Neural cell (in vitro differentiated cells): ENCODE measurements at regions not wholly inside any gene's neighbourhood (a gene's known extent, or its start where the extent isn't known, plus 50 kb on each side); places are given as distances from the start of the nearest gene placed in this dataset.

ENCODE experiments used
- H2AFZ ChIP-seq: fragments of 200-600, 300-800 bp; sonication (generic), shearing (Covaris generic); 2 replicates; pipeline ENCODE4 v1.6.0; 2014; ENCODE audit warnings: low read depth, mild to moderate bottlenecking, antibody characterized with exemption, low read length, moderate library complexity
- H3F3A ChIP-seq: fragments of 200-600 bp; shearing (Covaris generic); 2 replicates; pipeline ENCODE4 v1.6.1; 2016; ENCODE audit warnings: mild to moderate bottlenecking, moderate library complexity, mixed read lengths, antibody characterized with exemption, low read length; ENCODE audit not compliant: insufficient read depth, poor library complexity, severe bottlenecking
- H3K27ac ChIP-seq: fragments of 200-600, 300-800 bp; sonication (generic), shearing (Covaris generic); 2 replicates; pipeline ENCODE4 v1.5.1; 2014; ENCODE audit warnings: mild to moderate bottlenecking, low read length, moderate library complexity
- H3K27me3 ChIP-seq: fragments of 300-800, 200-600 bp; sonication (generic), shearing (Covaris generic); 2 replicates; pipeline ENCODE4 v1.6.0; 2014; ENCODE audit warnings: mild to moderate bottlenecking, low read depth, low read length, moderate library complexity; ENCODE audit not compliant: insufficient read depth
- H3K36me3 ChIP-seq: fragments of 300-800, 200-600 bp; sonication (generic), shearing (Covaris generic); 2 replicates; pipeline ENCODE4 v1.5.1; 2014; ENCODE audit warnings: mild to moderate bottlenecking, antibody characterized with exemption, low read length, moderate library complexity; ENCODE audit not compliant: insufficient read depth
- H3K4me2 ChIP-seq: fragments of 300-800, 200-600 bp; sonication (generic), shearing (Covaris generic); 2 replicates; pipeline ENCODE4 v1.6.0; 2014; ENCODE audit warnings: mild to moderate bottlenecking, low read length
- H3K4me3 ChIP-seq: fragments of 300-800, 200-600 bp; sonication (generic), shearing (Covaris generic); 2 replicates; pipeline ENCODE4 v1.5.1; 2014; ENCODE audit warnings: mild to moderate bottlenecking, low read length, moderate library complexity
- H3K79me2 ChIP-seq: fragments of 200-600 bp; shearing (Covaris generic); replicated peaks from 2 replicates; pipeline ENCODE4 v1.6.0; 2014; ENCODE audit warnings: mild to moderate bottlenecking, low read length, moderate library complexity; ENCODE audit not compliant: insufficient read depth
- H3K9ac ChIP-seq: fragments of 300-800, 200-600 bp; sonication (generic), shearing (Covaris generic); 2 replicates; pipeline ENCODE4 v1.6.1; 2016; ENCODE audit warnings: mild to moderate bottlenecking, low read length, mixed read lengths
- H3K9me2 ChIP-seq: fragments of 200-600 bp; shearing (Covaris generic); 2 replicates; pipeline ENCODE4 v1.6.1; 2016; ENCODE audit warnings: mild to moderate bottlenecking, low read length, mixed read lengths; ENCODE audit not compliant: insufficient read depth
- H3K9me3 ChIP-seq: fragments of 200-600, 300-800 bp; sonication (generic), shearing (Covaris generic); 2 replicates; pipeline ENCODE4 v1.6.1; 2016; ENCODE audit warnings: mild to moderate bottlenecking, mixed run types, low read length, moderate library complexity, mixed read lengths
- H4K20me1 ChIP-seq: fragments of 200-600 bp; shearing (Covaris generic); 2 replicates; pipeline ENCODE4 v1.6.1; 2016; ENCODE audit warnings: mild to moderate bottlenecking, mixed run types; ENCODE audit not compliant: insufficient read depth
- CTCF ChIP-seq: fragments of 450-650 bp; IDR thresholded peaks from 2 replicates; pipeline ENCODE4 v1.5.1; 2014; ENCODE audit warnings: antibody characterized with exemption, mild to moderate bottlenecking, moderate library complexity; ENCODE audit not compliant: poor library complexity, severe bottlenecking
- EP300 ChIP-seq: fragments of 450-650 bp; conservative IDR thresholded peaks from 2 replicates; pipeline ENCODE4 v1.6.1; 2014; ENCODE audit warnings: antibody characterized with exemption, mild to moderate bottlenecking, moderate library complexity; ENCODE audit not compliant: poor library complexity, severe bottlenecking
- EZH2 ChIP-seq: fragments of 200-600, 300-800 bp; shearing (Covaris generic), sonication (generic); IDR thresholded peaks from 2 replicates; pipeline ENCODE4 v1.6.1; 2014; ENCODE audit warnings: antibody characterized with exemption, low read length, borderline replicate concordance, mild to moderate bottlenecking; ENCODE audit not compliant: insufficient read depth, poor library complexity, severe bottlenecking
- MXI1 ChIP-seq: fragments of 450-650 bp; conservative IDR thresholded peaks from 2 replicates; pipeline ENCODE4 v1.6.1; 2014; ENCODE audit warnings: antibody characterized with exemption, mild to moderate bottlenecking; ENCODE audit not compliant: poor library complexity, severe bottlenecking
- POLR2AphosphoS5 ChIP-seq: IDR thresholded peaks from 2 replicates; pipeline ENCODE4 v1.6.1; 2012
- RAD21 ChIP-seq: fragments of 450-650 bp; conservative IDR thresholded peaks from 2 replicates; pipeline ENCODE4 v1.6.1; 2014; ENCODE audit warnings: antibody characterized with exemption, mild to moderate bottlenecking, moderate library complexity
- REST ChIP-seq: IDR thresholded peaks from 2 replicates; pipeline ENCODE4 v1.6.1; 2012; ENCODE audit warnings: borderline replicate concordance
- SMC3 ChIP-seq: fragments of 450-650 bp; conservative IDR thresholded peaks from 2 replicates; pipeline ENCODE4 v1.6.1; 2014; ENCODE audit warnings: antibody characterized with exemption, mild to moderate bottlenecking, moderate library complexity; ENCODE audit not compliant: poor library complexity
- TAF1 ChIP-seq: IDR thresholded peaks from 2 replicates; pipeline ENCODE4 v1.6.1; 2012; ENCODE audit warnings: low read depth

DNA sequence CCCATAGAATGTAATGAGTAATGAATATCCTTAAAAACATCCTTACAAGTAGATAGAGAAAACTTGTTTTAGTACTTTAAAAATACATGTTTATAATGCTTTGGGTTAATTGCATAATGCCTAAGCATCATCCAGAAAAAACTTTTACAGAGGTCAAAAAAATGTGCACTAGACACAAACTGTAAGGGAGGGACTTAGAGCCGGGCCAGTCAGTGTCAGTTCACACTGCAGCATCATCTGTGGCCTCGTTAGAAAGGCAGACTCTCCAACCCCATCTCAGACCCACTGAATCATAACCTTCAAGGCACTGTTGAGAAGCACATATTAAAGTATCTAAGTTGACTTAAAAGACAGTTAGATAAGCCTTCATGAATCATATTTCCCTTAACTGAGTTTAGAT lies 230.1 kb upstream of the PRPS1L1 start:
- TF ChIP-seq RAD21, result no peak
- no peak for TF ChIP-seq CTCF
- H3K36me3 ChIP-seq, result no peaks in the 10 kb centered on the region

DNA sequence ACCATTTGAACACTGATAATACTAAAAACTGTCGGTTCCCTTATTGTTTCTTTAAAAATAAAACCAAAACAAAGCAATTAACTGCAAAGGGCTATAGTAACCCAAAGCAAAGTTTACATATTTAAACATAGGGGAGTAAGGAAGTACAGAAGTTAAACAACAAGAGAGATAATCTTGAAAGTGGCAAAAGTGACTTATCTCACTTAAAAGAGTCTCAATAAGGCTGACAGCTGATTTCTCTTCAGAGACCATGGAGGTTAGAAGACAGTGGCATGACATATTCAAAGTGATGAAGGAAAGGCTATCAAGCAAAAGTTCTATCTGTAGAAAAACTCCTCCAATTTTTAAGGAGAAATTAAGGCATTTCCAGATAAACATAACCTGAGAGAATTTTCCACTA lies 233.5 kb upstream of the HDAC9 start:
- no peak for TF ChIP-seq RAD21
- TF ChIP-seq SMC3, result no peak
- no peak for TF ChIP-seq REST
- no peak for TF ChIP-seq MXI1
- TF ChIP-seq POLR2AphosphoS5, result no peak

More for the DNA sequence above, 230.1 kb upstream of the PRPS1L1 start:
- no peak overlapping the region for H3K4me2 ChIP-seq
- peaks cover 5% of the 10 kb centered on the region for H3K9me3 ChIP-seq
- H4K20me1 ChIP-seq, result no peaks in the 10 kb centered on the region
- no peak overlapping the region for H3K4me3 ChIP-seq
- H3K9me2 ChIP-seq, result no peaks in the 10 kb centered on the region
- H3F3A ChIP-seq, result no peaks in the 10 kb centered on the region
- H3K27ac ChIP-seq, result no peak overlapping the region
- no peak overlapping the region for H2AFZ ChIP-seq
- no peaks in the 10 kb centered on the region for H3K27me3 ChIP-seq
- H3K9ac ChIP-seq, result no peak overlapping the region
- no peaks in the 10 kb centered on the region for H3K79me2 ChIP-seq

GRCh38 chr7:18265611-18266281 lies 229.8 kb upstream of the HDAC9 start:
- Histone ChIP-seq H3K9ac (no peak overlapping the region), H3K9me2 (no peaks in the 10 kb centered on the region), H3K79me2 (no peaks in the 10 kb centered on the region), H3K9me3 (no peaks in the 10 kb centered on the region), H3K36me3 (no peaks in the 10 kb centered on the region), H3K27ac (no peak overlapping the region), H3K4me2 (no peak overlapping the region), H3F3A (no peaks in the 10 kb centered on the region), H3K27me3 (no peaks in the 10 kb centered on the region), H3K4me3 (no peak overlapping the region), H4K20me1 (no peaks in the 10 kb centered on the region), H2AFZ (no peak overlapping the region)
- TF ChIP-seq SMC3, result no peak
- no peak for TF ChIP-seq RAD21
- no peak for TF ChIP-seq REST
- TF ChIP-seq CTCF, result no peak
- no peak for TF ChIP-seq EP300
- no peak for TF ChIP-seq MXI1
- no peak for TF ChIP-seq POLR2AphosphoS5
- no peak for TF ChIP-seq TAF1
- no peak for TF ChIP-seq EZH2

More for the DNA sequence above, 233.5 kb upstream of the HDAC9 start:
- H3F3A ChIP-seq, result no peaks in the 10 kb centered on the region
- no peaks in the 10 kb centered on the region for H4K20me1 ChIP-seq
- no peaks in the 10 kb centered on the region for H3K27me3 ChIP-seq
- H3K9ac ChIP-seq, result no peak overlapping the region
- no peaks in the 10 kb centered on the region for H3K36me3 ChIP-seq
- no peaks in the 10 kb centered on the region for H3K79me2 ChIP-seq
- no peaks in the 10 kb centered on the region for H3K9me3 ChIP-seq
- H3K27ac ChIP-seq, result no peak overlapping the region
- no peak overlapping the region for H3K4me2 ChIP-seq
- H2AFZ ChIP-seq, result no peak overlapping the region
- no peaks in the 10 kb centered on the region for H3K9me2 ChIP-seq
- H3K4me3 ChIP-seq, result no peak overlapping the region
